Glutamatergic neuron (in vitro differentiated cells): ENCODE measurements at regions not wholly inside any gene's neighbourhood (a gene's known extent, or its start where the extent isn't known, plus 50 kb on each side); places are given as distances from the start of the nearest gene placed in this dataset.

Experiments used
- DNase-seq: peaks from one replicate; pipeline ENCODE4 v3.0.0; 2022
- H3K27ac Mint-ChIP-seq: one replicate; pipeline ENCODE4 v1.8.0; 2020; ENCODE audit warnings: mild to moderate bottlenecking, mixed read lengths, inconsistent platforms; ENCODE audit not compliant: unreplicated experiment
- H3K27me3 Mint-ChIP-seq: one replicate; pipeline ENCODE4 v1.8.0; 2020; ENCODE audit warnings: mild to moderate bottlenecking, moderate library complexity, mixed read lengths, inconsistent platforms; ENCODE audit not compliant: unreplicated experiment
- H3K36me3 Mint-ChIP-seq: one replicate; pipeline ENCODE4 v1.8.0; 2020; ENCODE audit warnings: mild to moderate bottlenecking, mixed read lengths, inconsistent platforms; ENCODE audit not compliant: unreplicated experiment
- H3K4me1 Mint-ChIP-seq: one replicate; pipeline ENCODE4 v1.8.0; 2020; ENCODE audit warnings: mild to moderate bottlenecking, low read depth, mixed read lengths, inconsistent platforms; ENCODE audit not compliant: unreplicated experiment
- H3K4me3 Mint-ChIP-seq: one replicate; pipeline ENCODE4 v1.8.0; 2020; ENCODE audit warnings: mild to moderate bottlenecking, mixed read lengths, inconsistent platforms; ENCODE audit not compliant: unreplicated experiment
- H3K9me3 Mint-ChIP-seq: one replicate; pipeline ENCODE4 v1.8.0; 2020; ENCODE audit warnings: mild to moderate bottlenecking, moderate library complexity, mixed read lengths, inconsistent platforms; ENCODE audit not compliant: unreplicated experiment
- TF ChIP-seq, protein P1 (sequence below): fragments of 200-600 bp; sonication (generic); IDR thresholded peaks from one replicate; pipeline ENCODE4 v1.5.0; 2021; ENCODE audit not compliant: partially characterized antibody, unreplicated experiment

GRCh38 chr11:95585069-95585751, 204.4 kb downstream of the FAM76B start:
- no peak for DNase-seq
- H3K9me3 Mint-ChIP-seq: no peaks in the 10 kb centered on the region
- no peaks in the 10 kb centered on the region for H3K27me3 Mint-ChIP-seq
- TF ChIP-seq, protein P1, sequence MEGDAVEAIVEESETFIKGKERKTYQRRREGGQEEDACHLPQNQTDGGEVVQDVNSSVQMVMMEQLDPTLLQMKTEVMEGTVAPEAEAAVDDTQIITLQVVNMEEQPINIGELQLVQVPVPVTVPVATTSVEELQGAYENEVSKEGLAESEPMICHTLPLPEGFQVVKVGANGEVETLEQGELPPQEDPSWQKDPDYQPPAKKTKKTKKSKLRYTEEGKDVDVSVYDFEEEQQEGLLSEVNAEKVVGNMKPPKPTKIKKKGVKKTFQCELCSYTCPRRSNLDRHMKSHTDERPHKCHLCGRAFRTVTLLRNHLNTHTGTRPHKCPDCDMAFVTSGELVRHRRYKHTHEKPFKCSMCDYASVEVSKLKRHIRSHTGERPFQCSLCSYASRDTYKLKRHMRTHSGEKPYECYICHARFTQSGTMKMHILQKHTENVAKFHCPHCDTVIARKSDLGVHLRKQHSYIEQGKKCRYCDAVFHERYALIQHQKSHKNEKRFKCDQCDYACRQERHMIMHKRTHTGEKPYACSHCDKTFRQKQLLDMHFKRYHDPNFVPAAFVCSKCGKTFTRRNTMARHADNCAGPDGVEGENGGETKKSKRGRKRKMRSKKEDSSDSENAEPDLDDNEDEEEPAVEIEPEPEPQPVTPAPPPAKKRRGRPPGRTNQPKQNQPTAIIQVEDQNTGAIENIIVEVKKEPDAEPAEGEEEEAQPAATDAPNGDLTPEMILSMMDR: no peak
- no peak overlapping the region for H3K27ac Mint-ChIP-seq
- no peaks in the 10 kb centered on the region for H3K4me1 Mint-ChIP-seq
- no peak overlapping the region for H3K4me3 Mint-ChIP-seq
- H3K36me3 Mint-ChIP-seq: no peaks in the 10 kb centered on the region

- no peak for DNase-seq
- no peaks in the 10 kb centered on the region for H3K4me1 Mint-ChIP-seq
- H3K9me3 Mint-ChIP-seq: no peaks in the 10 kb centered on the region
- H3K36me3 Mint-ChIP-seq: no peaks in the 10 kb centered on the region
- H3K27me3 Mint-ChIP-seq: no peaks in the 10 kb centered on the region
- no peak overlapping the region for H3K27ac Mint-ChIP-seq
- TF ChIP-seq, protein P1: no peak
- H3K4me3 Mint-ChIP-seq: no peak overlapping the region
These were observed 205.0 kb downstream of the FAM76B start for GRCh38 chr11:95584589-95584988.

DNA sequence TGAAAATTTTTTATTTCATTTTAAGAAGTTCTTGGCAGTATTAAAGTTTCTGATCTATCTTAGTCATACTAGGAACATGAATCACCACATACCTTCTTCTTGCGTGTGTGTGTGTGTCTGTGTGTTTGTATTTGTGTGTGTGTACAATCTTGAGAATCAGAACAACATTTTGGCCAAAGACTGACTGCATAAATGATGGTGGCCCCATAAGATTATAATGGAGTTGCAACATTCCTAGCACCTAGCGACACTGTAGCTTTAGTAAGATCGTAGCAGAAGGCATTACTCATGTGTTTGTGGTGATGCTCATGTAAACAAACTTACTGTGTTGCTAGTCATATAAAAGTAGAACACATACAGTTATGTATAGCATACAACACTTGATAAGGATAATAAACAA, 205.4 kb downstream of the FAM76B start:
- TF ChIP-seq, protein P1: no peak
- DNase-seq: no peak
- Mint-ChIP-seq H3K9me3 (no peaks in the 10 kb centered on the region), H3K4me3 (no peak overlapping the region), H3K4me1 (no peaks in the 10 kb centered on the region), H3K36me3 (no peaks in the 10 kb centered on the region), H3K27ac (no peak overlapping the region), H3K27me3 (no peaks in the 10 kb centered on the region)

DNA sequence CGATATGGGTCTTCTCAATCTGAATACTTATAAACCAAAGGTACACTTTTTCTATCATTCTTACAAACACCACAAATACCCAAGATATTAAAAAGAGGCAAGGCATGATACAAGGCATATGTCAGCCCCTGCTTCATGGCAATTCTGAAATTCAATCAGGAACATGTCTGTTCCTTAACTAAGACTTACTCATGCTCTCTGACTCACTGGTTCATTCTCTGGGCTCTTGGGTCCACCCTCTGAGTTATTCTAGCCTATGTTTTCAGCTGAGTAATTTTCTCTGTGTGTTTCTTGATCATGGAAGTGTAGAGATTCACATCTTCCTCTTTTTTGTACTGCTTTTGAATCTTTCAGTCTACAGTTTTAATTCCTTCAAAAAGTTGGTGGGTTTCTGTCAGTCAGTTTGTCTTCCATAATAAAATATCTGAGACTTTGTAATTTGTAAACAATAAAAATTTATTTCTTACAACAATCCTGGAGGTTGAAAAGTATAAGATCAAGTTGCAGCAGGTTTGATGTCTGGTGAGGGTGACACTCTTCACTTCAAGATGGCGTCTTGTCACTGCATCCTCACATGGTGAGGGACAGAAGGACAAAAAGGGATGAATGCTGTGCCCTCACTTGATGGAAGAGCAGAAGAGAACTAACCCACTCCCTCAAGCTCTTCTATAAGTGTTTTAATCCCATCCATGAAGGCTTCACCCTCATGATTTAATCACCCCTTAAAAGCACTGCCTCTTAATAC, 211.7 kb downstream of the FAM76B start:
- TF ChIP-seq, protein P1: no peak
- DNase-seq: no peak
- H3K4me3 Mint-ChIP-seq: no peak overlapping the region
- peaks cover 17% of the 10 kb centered on the region for H3K4me1 Mint-ChIP-seq
- no peaks in the 10 kb centered on the region for H3K27me3 Mint-ChIP-seq
- H3K27ac Mint-ChIP-seq: no peak overlapping the region
- H3K9me3 Mint-ChIP-seq: no peaks in the 10 kb centered on the region
- no peaks in the 10 kb centered on the region for H3K36me3 Mint-ChIP-seq

DNA sequence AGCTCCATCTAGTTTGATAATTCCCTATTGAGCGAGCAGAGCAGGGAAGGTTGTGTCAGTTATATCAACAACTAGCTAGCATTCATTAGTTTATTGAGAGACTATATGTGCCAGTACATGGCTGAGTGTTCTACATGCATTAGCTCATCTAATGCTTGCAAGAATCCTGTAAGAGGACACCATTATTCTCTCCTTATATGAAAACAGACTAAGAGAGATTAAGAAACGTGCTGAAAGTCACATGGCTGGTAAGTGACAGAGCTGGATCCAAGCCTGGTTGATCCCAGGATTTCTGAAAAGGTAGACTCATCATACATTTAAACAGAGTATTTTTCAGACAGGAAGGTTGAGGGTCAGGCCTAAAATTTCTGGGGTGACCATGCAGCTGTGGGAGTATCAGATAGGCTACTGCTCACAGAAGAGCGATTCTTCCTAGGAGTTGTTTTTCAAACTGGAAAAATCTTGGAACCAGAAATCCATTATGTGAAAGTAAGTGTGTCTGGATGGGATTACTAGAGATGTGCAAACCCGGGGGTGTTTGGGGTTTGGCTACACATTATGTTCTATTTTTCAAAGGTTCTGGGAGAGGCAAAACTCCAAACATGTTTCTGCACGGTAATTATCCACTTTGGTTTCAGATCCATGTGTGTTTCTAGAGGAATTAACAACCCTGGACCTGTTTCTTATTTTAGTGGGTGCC, 213.3 kb downstream of the FAM76B start:
- DNase-seq: no peak

More for the DNA sequence above, 213.3 kb downstream of the FAM76B start:
- Mint-ChIP-seq H3K9me3 (no peaks in the 10 kb centered on the region), H3K27ac (no peak overlapping the region), H3K36me3 (no peaks in the 10 kb centered on the region), H3K27me3 (no peaks in the 10 kb centered on the region), H3K4me3 (no peak overlapping the region), H3K4me1 (peaks cover 18% of the 10 kb centered on the region)
- TF ChIP-seq, protein P1: no peak
